HepG2 (cell line): ENCODE measurements at regions not wholly inside any gene's neighbourhood (a gene's known extent, or its start where the extent isn't known, plus 50 kb on each side); places are given as distances from the start of the nearest gene placed in this dataset.
A peak's percentile ranks its signal among the peaks of the same experiment; 100 is the strongest.
"Not testable (repeated sequence)": the region's sequence is repeated elsewhere in the genome, so short reads cannot be mapped to it uniquely, and the experiment has no call there.

Source experiments
- BCL6 ChIP-seq: IDR thresholded peaks from 2 replicates; pipeline ENCODE4 v1.6.1; 2016; ENCODE audit warnings: missing genetic modification reagents, missing compliant biosample characterization
- ETV6 ChIP-seq: sonication (generic); formaldehyde crosslinking; conservative IDR thresholded peaks from 2 replicates; pipeline ENCODE4 v1.4.0; 2020; ENCODE audit warnings: missing genetic modification reagents
- FOXA1 ChIP-seq, 2 experiments: fragments of 450-650 bp in 1 of 2; sonication (generic) in 1 of 2; formaldehyde crosslinking in 1 of 2; IDR thresholded peaks; 2 replicates each; pipeline versions ENCODE4 v1.4.0 to v1.6.1; 2016 to 2020; ENCODE audit warnings: missing genetic modification reagents in 1 of 2
- KAT7 ChIP-seq: IDR thresholded peaks from 2 replicates; pipeline ENCODE4 v1.6.1; 2018; ENCODE audit warnings: borderline replicate concordance, missing compliant biosample characterization
- NCOA2 ChIP-seq: sonication (generic); formaldehyde crosslinking; IDR thresholded peaks from 2 replicates; pipeline ENCODE4 v1.8.0; 2022; ENCODE audit warnings: inconsistent platforms
- PAX8 ChIP-seq: sonication (generic); formaldehyde crosslinking; IDR thresholded peaks from 2 replicates; pipeline ENCODE4 v1.8.0; 2022; ENCODE audit warnings: mild to moderate bottlenecking, missing genetic modification reagents, borderline replicate concordance
- POLR2A ChIP-seq, 2 experiments: IDR thresholded peaks; 2 replicates each; pipeline ENCODE4 v1.6.1; 2011; ENCODE audit warnings: low read depth in 2 of 2, low read length in 2 of 2, mild to moderate bottlenecking in 1 of 2, moderate library complexity in 1 of 2; ENCODE audit not compliant: insufficient read depth in 1 of 2
- SAP130 ChIP-seq: IDR thresholded peaks from 2 replicates; pipeline ENCODE4 v1.6.1; 2016; ENCODE audit warnings: low read depth
- SOX13 ChIP-seq, 3 experiments: fragments of 450-650 bp in 1 of 3; sonication (generic) in 1 of 3; formaldehyde crosslinking in 1 of 3; IDR thresholded peaks in 2 of 3; conservative IDR thresholded peaks in 1 of 3; 2 replicates each; pipeline versions ENCODE4 v1.5.0 to v1.6.1; 2016 to 2020; ENCODE audit warnings: antibody characterized with exemption in 1 of 3, mild to moderate bottlenecking in 1 of 3, missing compliant biosample characterization in 1 of 3, missing genetic modification reagents in 1 of 3, moderate library complexity in 1 of 3
- TAF1 ChIP-seq: sonication (generic); formaldehyde crosslinking; IDR thresholded peaks from 2 replicates; pipeline ENCODE4 v1.4.0; 2020; ENCODE audit warnings: missing genetic modification reagents
- TGIF2 ChIP-seq: IDR thresholded peaks from 2 replicates; pipeline ENCODE4 v1.6.1; 2016; ENCODE audit warnings: control low read depth, missing compliant biosample characterization
- ZBTB42 ChIP-seq: sonication (generic); formaldehyde crosslinking; IDR thresholded peaks from 2 replicates; pipeline ENCODE4 v1.5.0; 2020; ENCODE audit warnings: mild to moderate bottlenecking, missing genetic modification reagents
- ZFX ChIP-seq: sonication (generic); formaldehyde crosslinking; IDR thresholded peaks from 2 replicates; pipeline ENCODE4 v1.4.0; 2020; ENCODE audit warnings: mild to moderate bottlenecking, low read depth, missing genetic modification reagents, moderate library complexity
- ZFY ChIP-seq: sonication (generic); formaldehyde crosslinking; IDR thresholded peaks from 2 replicates; pipeline ENCODE4 v1.4.0; 2020; ENCODE audit warnings: missing genetic modification reagents
- ZNF44 ChIP-seq: sonication (generic); formaldehyde crosslinking; IDR thresholded peaks from 2 replicates; pipeline ENCODE4 v1.5.1; 2020; ENCODE audit warnings: mild to moderate bottlenecking, missing genetic modification reagents
- ZNF775 ChIP-seq: sonication (generic); formaldehyde crosslinking; IDR thresholded peaks from 2 replicates; pipeline ENCODE4 v1.4.0; 2020; ENCODE audit warnings: missing genetic modification reagents, mild to moderate bottlenecking, moderate library complexity, borderline replicate concordance
- ZSCAN30 ChIP-seq: sonication (generic); formaldehyde crosslinking; IDR thresholded peaks from 2 replicates; pipeline ENCODE4 v1.5.0; 2020; ENCODE audit warnings: mild to moderate bottlenecking, missing genetic modification reagents
- TF ChIP-seq, protein P1 (sequence below): sonication (generic); formaldehyde crosslinking; IDR thresholded peaks from 2 replicates; pipeline ENCODE4 v1.4.0; 2020; ENCODE audit warnings: missing genetic modification reagents, low read depth, mild to moderate bottlenecking, borderline replicate concordance
- TF ChIP-seq, protein P2 (sequence below): sonication (generic); formaldehyde crosslinking; IDR thresholded peaks from 2 replicates; pipeline ENCODE4 v1.4.0; 2020; ENCODE audit warnings: missing genetic modification reagents
- TF ChIP-seq, protein P3 (sequence below): sonication (generic); formaldehyde crosslinking; IDR thresholded peaks from 2 replicates; pipeline ENCODE4 v1.5.1; 2020; ENCODE audit warnings: mild to moderate bottlenecking, missing genetic modification reagents, moderate library complexity

DNA sequence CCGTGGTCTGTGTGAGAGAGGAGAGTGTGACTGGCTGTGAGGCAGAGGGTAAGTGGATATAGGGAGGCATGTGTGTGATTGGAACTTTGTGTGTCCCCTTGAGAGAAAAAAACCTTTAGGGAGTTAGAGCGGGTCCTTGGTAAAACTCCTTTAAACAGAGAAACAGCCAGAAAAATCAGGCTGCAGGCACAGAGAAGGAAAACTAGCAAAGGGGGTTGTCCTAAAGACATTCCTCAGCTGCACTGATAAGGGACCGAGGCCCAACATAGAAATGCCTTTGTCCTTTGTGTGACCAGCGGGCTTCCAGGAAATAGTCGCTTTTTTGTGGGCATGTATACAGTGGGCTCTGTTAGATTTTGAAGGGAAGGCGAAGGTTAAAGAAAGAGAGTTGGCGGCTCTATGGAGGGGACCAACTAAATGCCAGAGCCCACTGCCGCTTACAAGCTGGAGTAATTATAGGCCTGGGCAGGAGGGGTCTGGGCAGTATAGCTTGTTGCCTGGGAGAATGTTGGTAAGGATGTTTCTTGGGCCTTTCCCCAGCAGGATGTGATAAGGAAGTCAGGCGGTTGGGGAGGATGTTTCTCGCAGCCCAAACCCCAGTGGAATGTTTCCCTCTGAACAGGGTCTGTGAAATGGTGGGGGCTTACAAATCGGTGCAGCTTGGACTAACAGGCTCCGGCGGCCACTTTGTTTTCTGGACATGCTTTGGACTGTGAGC is 313.7 kb upstream of the ZNF337 start (continued):
- 0 out of 2 replicates have a peak, but pooled peaks have one; percentile 5 for TF ChIP-seq ZNF44 (CRISPR knock-in tag)
- TF ChIP-seq KAT7 (CRISPR knock-in tag), result 0 out of 2 replicates have a peak, but pooled peaks have one; percentile 3
- TF ChIP-seq ZFX, result peak; percentile 55
- TF ChIP-seq ZBTB42 (CRISPR knock-in tag), result 0 out of 2 replicates have a peak, but pooled peaks have one; percentile 37
- not testable (repeated sequence) for TF ChIP-seq SOX13, FOXA1 (IDR thresholded peaks at IDR 0.05)
- peak in 1 of 2 experiments; percentile 83; a peak in 2 of 4 replicates for TF ChIP-seq SOX13 (CRISPR knock-in tag; conservative IDR thresholded peaks at IDR 0.05 in 1 of 2, IDR thresholded peaks at IDR 0.05 in 1 of 2)
- peak; percentile 20; the same call in 1 of the 2 replicates for TF ChIP-seq TAF1 (CRISPR knock-in tag)
- TF ChIP-seq NCOA2 (CRISPR knock-in tag), result peak; percentile 66
- TF ChIP-seq POLR2A (IDR thresholded peaks at IDR 0.05; ENCODE audit: insufficient read depth in 1 of 2, low read depth in 2 of 2, low read length in 2 of 2), result peak in 1 of 2 experiments; percentile 32; a peak in 1 of 4 replicates
- 0 out of 2 replicates have a peak, but pooled peaks have one; percentile 63 for TF ChIP-seq ETV6 (CRISPR knock-in tag)
- TF ChIP-seq FOXA1 (CRISPR knock-in tag; IDR thresholded peaks at IDR 0.05), result 0 out of 2 replicates have a peak, but pooled peaks have one; percentile 22
- 0 out of 2 replicates have a peak, but pooled peaks have one; percentile 49 for TF ChIP-seq TGIF2 (CRISPR knock-in tag)
- TF ChIP-seq ZSCAN30 (CRISPR knock-in tag), result peak; percentile 5; the same call in 1 of the 2 replicates
- 0 out of 2 replicates have a peak, but pooled peaks have one; percentile 10 for TF ChIP-seq ZNF775 (CRISPR knock-in tag)
- peak; percentile 84 for TF ChIP-seq BCL6 (CRISPR knock-in tag)
- peak; percentile 8; the same call in 1 of the 2 replicates for TF ChIP-seq ZFY
- TF ChIP-seq, protein P1, sequence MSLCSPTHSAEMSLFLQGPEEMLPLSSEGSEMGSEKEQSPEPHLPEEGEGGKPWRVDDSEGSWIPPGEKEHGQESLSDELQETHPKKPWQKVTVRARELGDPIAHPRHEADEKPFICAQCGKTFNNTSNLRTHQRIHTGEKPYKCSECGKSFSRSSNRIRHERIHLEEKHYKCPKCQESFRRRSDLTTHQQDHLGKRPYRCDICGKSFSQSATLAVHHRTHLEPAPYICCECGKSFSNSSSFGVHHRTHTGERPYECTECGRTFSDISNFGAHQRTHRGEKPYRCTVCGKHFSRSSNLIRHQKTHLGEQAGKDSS, result 0 out of 2 replicates have a peak, but pooled peaks have one; percentile 51
- 0 out of 2 replicates have a peak, but pooled peaks have one; percentile 14 for TF ChIP-seq PAX8 (CRISPR knock-in tag)
- peak; percentile 40 for TF ChIP-seq SAP130
- TF ChIP-seq, protein P2, sequence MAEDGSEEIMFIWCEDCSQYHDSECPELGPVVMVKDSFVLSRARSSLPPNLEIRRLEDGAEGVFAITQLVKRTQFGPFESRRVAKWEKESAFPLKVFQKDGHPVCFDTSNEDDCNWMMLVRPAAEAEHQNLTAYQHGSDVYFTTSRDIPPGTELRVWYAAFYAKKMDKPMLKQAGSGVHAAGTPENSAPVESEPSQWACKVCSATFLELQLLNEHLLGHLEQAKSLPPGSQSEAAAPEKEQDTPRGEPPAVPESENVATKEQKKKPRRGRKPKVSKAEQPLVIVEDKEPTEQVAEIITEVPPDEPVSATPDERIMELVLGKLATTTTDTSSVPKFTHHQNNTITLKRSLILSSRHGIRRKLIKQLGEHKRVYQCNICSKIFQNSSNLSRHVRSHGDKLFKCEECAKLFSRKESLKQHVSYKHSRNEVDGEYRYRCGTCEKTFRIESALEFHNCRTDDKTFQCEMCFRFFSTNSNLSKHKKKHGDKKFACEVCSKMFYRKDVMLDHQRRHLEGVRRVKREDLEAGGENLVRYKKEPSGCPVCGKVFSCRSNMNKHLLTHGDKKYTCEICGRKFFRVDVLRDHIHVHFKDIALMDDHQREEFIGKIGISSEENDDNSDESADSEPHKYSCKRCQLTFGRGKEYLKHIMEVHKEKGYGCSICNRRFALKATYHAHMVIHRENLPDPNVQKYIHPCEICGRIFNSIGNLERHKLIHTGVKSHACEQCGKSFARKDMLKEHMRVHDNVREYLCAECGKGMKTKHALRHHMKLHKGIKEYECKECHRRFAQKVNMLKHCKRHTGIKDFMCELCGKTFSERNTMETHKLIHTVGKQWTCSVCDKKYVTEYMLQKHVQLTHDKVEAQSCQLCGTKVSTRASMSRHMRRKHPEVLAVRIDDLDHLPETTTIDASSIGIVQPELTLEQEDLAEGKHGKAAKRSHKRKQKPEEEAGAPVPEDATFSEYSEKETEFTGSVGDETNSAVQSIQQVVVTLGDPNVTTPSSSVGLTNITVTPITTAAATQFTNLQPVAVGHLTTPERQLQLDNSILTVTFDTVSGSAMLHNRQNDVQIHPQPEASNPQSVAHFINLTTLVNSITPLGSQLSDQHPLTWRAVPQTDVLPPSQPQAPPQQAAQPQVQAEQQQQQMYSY (CRISPR knock-in tag), result peak; percentile 31; the same call in 1 of the 2 replicates
- TF ChIP-seq, protein P3, sequence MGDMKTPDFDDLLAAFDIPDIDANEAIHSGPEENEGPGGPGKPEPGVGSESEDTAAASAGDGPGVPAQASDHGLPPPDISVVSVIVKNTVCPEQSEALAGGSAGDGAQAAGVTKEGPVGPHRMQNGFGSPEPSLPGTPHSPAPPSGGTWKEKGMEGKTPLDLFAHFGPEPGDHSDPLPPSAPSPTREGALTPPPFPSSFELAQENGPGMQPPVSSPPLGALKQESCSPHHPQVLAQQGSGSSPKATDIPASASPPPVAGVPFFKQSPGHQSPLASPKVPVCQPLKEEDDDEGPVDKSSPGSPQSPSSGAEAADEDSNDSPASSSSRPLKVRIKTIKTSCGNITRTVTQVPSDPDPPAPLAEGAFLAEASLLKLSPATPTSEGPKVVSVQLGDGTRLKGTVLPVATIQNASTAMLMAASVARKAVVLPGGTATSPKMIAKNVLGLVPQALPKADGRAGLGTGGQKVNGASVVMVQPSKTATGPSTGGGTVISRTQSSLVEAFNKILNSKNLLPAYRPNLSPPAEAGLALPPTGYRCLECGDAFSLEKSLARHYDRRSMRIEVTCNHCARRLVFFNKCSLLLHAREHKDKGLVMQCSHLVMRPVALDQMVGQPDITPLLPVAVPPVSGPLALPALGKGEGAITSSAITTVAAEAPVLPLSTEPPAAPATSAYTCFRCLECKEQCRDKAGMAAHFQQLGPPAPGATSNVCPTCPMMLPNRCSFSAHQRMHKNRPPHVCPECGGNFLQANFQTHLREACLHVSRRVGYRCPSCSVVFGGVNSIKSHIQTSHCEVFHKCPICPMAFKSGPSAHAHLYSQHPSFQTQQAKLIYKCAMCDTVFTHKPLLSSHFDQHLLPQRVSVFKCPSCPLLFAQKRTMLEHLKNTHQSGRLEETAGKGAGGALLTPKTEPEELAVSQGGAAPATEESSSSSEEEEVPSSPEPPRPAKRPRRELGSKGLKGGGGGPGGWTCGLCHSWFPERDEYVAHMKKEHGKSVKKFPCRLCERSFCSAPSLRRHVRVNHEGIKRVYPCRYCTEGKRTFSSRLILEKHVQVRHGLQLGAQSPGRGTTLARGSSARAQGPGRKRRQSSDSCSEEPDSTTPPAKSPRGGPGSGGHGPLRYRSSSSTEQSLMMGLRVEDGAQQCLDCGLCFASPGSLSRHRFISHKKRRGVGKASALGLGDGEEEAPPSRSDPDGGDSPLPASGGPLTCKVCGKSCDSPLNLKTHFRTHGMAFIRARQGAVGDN, result 0 out of 2 replicates have a peak, but pooled peaks have one; percentile 10
